CD14-positive monocyte (primary cell): ENCODE measurements at regions not wholly inside any gene's neighbourhood (a gene's known extent, or its start where the extent isn't known, plus 50 kb on each side); places are given as distances from the start of the nearest gene placed in this dataset.

Source experiments
- DNase-seq, 3 donors: peaks; one replicate each; pipeline ENCODE4 v3.0.0-alpha.2; 2011 to 2022
- H2AFZ ChIP-seq: 2 replicates; pipeline ENCODE4 v1.6.0; 2012; ENCODE audit warnings: mild to moderate bottlenecking, low read depth, low read length, inconsistent platforms; ENCODE audit not compliant: insufficient read depth, poor library complexity, severe bottlenecking
- H3K27ac ChIP-seq, 2 donors: 1 replicate in 1 of 2; 2 replicates in 1 of 2; pipeline ENCODE4 v1.5.1; 2012 to 2013; ENCODE audit warnings: low read length in 2 of 2, control low read depth in 1 of 2, inconsistent platforms in 1 of 2, low read depth in 1 of 2, mild to moderate bottlenecking in 1 of 2
- H3K27me3 ChIP-seq, 2 donors: one replicate each; pipeline versions ENCODE4 v1.6.0 to v1.6.1; 2011 to 2013; ENCODE audit warnings: low read length in 2 of 2; ENCODE audit not compliant: control insufficient read depth in 2 of 2, insufficient read depth in 2 of 2
- H3K36me3 ChIP-seq, 2 donors: replicated peaks in 1 of 2; 1 replicate in 1 of 2; 2 replicates in 1 of 2; pipeline versions ENCODE4 v1.5.1 to v1.6.1; 2012 to 2013; ENCODE audit warnings: low read length in 2 of 2, control low read depth in 1 of 2, inconsistent platforms in 1 of 2, mild to moderate bottlenecking in 1 of 2; ENCODE audit not compliant: insufficient read depth in 2 of 2, control insufficient read depth in 1 of 2
- H3K4me1 ChIP-seq, 2 donors: 1 replicate in 1 of 2; 2 replicates in 1 of 2; pipeline versions ENCODE4 v1.5.1 to v1.6.1; 2012 to 2013; ENCODE audit warnings: low read length in 2 of 2, control low read depth in 1 of 2, inconsistent platforms in 1 of 2, mild to moderate bottlenecking in 1 of 2, moderate library complexity in 1 of 2; ENCODE audit not compliant: insufficient read depth in 2 of 2, control insufficient read depth in 1 of 2
- H3K4me2 ChIP-seq: replicated peaks from 2 replicates; pipeline ENCODE3; 2012; ENCODE audit warnings: low read length, moderate library complexity, mild to moderate bottlenecking; ENCODE audit not compliant: poor library complexity, severe bottlenecking; ENCODE audit errors: extremely low read depth
- H3K4me3 ChIP-seq, 3 experiments: fragments of 200-600 bp in 1 of 3; sonication (generic) in 1 of 3; replicated peaks in 1 of 3; 1 replicate in 2 of 3; 2 replicates in 1 of 3; pipeline ENCODE4 v1.5.1; 2011 to 2013; ENCODE audit warnings: low read length in 3 of 3, mild to moderate bottlenecking in 3 of 3, control low read depth in 2 of 3, low read depth in 2 of 3, inconsistent platforms in 1 of 3, moderate library complexity in 1 of 3
- H3K79me2 ChIP-seq: 2 replicates; pipeline ENCODE4 v1.6.0; 2012; ENCODE audit warnings: mild to moderate bottlenecking, control low read depth, inconsistent platforms, low read length, moderate library complexity; ENCODE audit not compliant: insufficient read depth
- H3K9ac ChIP-seq: 2 replicates; pipeline ENCODE4 v1.6.0; 2017; ENCODE audit warnings: low read length, mild to moderate bottlenecking; ENCODE audit not compliant: insufficient read depth, poor library complexity, severe bottlenecking
- H3K9me3 ChIP-seq, 2 donors: replicated peaks in 1 of 2; 1 replicate in 1 of 2; 2 replicates in 1 of 2; pipeline versions ENCODE4 v1.5.1 to v1.6.1; 2012 to 2013; ENCODE audit warnings: low read length in 2 of 2, control low read depth in 1 of 2; ENCODE audit not compliant: control insufficient read depth in 1 of 2, insufficient read depth in 1 of 2
- H4K20me1 ChIP-seq: 2 replicates; pipeline ENCODE4 v1.6.0; 2012; ENCODE audit warnings: mild to moderate bottlenecking, low read length, control low read depth, moderate library complexity; ENCODE audit not compliant: insufficient read depth
- H3K27ac Mint-ChIP-seq, 7 donors: one replicate each; pipeline ENCODE4 v1.8.0; 2020; ENCODE audit warnings: mild to moderate bottlenecking in 7 of 7, mixed read lengths in 7 of 7, moderate library complexity in 6 of 7, inconsistent platforms in 2 of 7
- H3K27me3 Mint-ChIP-seq, 3 donors: one replicate each; pipeline ENCODE4 v1.8.0; 2021 to 2022; ENCODE audit warnings: low read depth in 3 of 3, mild to moderate bottlenecking in 3 of 3, mixed read lengths in 3 of 3, moderate library complexity in 3 of 3, inconsistent platforms in 1 of 3
- H3K36me3 Mint-ChIP-seq, 2 donors: one replicate each; pipeline ENCODE4 v1.8.0; 2020; ENCODE audit warnings: mixed read lengths in 2 of 2, inconsistent platforms in 1 of 2, mild to moderate bottlenecking in 1 of 2
- H3K4me1 Mint-ChIP-seq: one replicate; pipeline ENCODE4 v1.8.0; 2020; ENCODE audit warnings: mild to moderate bottlenecking, mixed read lengths
- H3K4me3 Mint-ChIP-seq, 2 donors: one replicate each; pipeline ENCODE4 v1.8.0; 2020; ENCODE audit warnings: mild to moderate bottlenecking in 2 of 2, mixed read lengths in 2 of 2, moderate library complexity in 1 of 2
- H3K9me3 Mint-ChIP-seq, 7 donors: one replicate each; pipeline ENCODE4 v1.8.0; 2020 to 2022; ENCODE audit warnings: mixed read lengths in 7 of 7, mild to moderate bottlenecking in 6 of 7, moderate library complexity in 6 of 7, inconsistent platforms in 2 of 7
- CTCF ChIP-seq: fragments of 200-600 bp; IDR thresholded peaks from one replicate; pipeline ENCODE4 v1.8.0; 2022; ENCODE audit warnings: antibody characterized with exemption, mild to moderate bottlenecking
- WGBS: methylation state at CpG from one replicate; pipeline ENCODE4 v1.1.5; 2013; ENCODE audit warnings: missing lambda C conversion rate; ENCODE audit not compliant: insufficient coverage; 5-methylcytosine and 5-hydroxymethylcytosine counted together
- intact Hi-C, 2 donors: fragments of 100-400 bp; cut with micrococcal nuclease; formaldehyde crosslinking; loops; one replicate each; pipeline versions ENCODE4 v1.15.0 to v1.15.1; 2023

GRCh38 chr6:132968419-132968950 lies 154.1 kb downstream of the RPS12 start:
- Mint-ChIP-seq H3K9me3 (no peaks in the 10 kb centered on the region), H3K27me3 (peaks cover 0 to 4% (median 2%) of the 10 kb centered on the region in 3 donors), H3K36me3 (no peaks in the 10 kb centered on the region), H3K4me3 (no peak overlapping the region), H3K4me1 (no peaks in the 10 kb centered on the region), H3K27ac (no peak overlapping the region)
- Histone ChIP-seq H3K9me3 (no peaks in the 10 kb centered on the region), H3K4me2 (no peak overlapping the region), H3K4me1 (no peaks in the 10 kb centered on the region), H3K4me3 (no peak overlapping the region), H3K79me2 (no peaks in the 10 kb centered on the region), H3K27me3 (no peaks in the 10 kb centered on the region), H2AFZ (no peak overlapping the region), H3K36me3 (no peaks in the 10 kb centered on the region), H3K9ac (no peak overlapping the region), H4K20me1 (no peaks in the 10 kb centered on the region), H3K27ac (no peak overlapping the region)
- no peak for DNase-seq
- intact Hi-C loops = no loop called here
- TF ChIP-seq CTCF = no peak
- 86% methylated on average over 2 of the region's 5 CpGs for WGBS

GRCh38 chr6:132969196-132969595 lies 154.8 kb downstream of the RPS12 start:
- intact Hi-C loops = no loop called here
- Histone ChIP-seq H2AFZ (no peak overlapping the region), H3K9me3 (no peaks in the 10 kb centered on the region), H3K79me2 (no peaks in the 10 kb centered on the region), H3K4me1 (no peaks in the 10 kb centered on the region), H3K27me3 (no peaks in the 10 kb centered on the region), H4K20me1 (no peaks in the 10 kb centered on the region), H3K9ac (no peak overlapping the region), H3K27ac (no peak overlapping the region), H3K4me2 (no peak overlapping the region), H3K4me3 (no peak overlapping the region), H3K36me3 (no peaks in the 10 kb centered on the region)
- TF ChIP-seq CTCF = no peak
- Mint-ChIP-seq H3K27ac (no peak overlapping the region), H3K4me1 (no peaks in the 10 kb centered on the region), H3K9me3 (no peaks in the 10 kb centered on the region), H3K36me3 (no peaks in the 10 kb centered on the region), H3K27me3 (peaks cover 0 to 4% (median 2%) of the 10 kb centered on the region in 3 donors), H3K4me3 (no peak overlapping the region)
- WGBS = 0% methylated on average over 1 of the region's 1 CpG
- no peak for DNase-seq
